ENCODE measurements at regions not wholly inside any gene's neighbourhood (a gene's known extent, or its start where the extent isn't known, plus 50 kb on each side); places are given as distances from the start of the nearest gene placed in this dataset.

GRCh38 chr5:31068287-31068686 lies 125.2 kb upstream of the CDH6 start:
- TF ChIP-seq MYC (IDR thresholded peaks at IDR 0.05; ENCODE audit: low read depth, low read length) (no peak), MAX (IDR thresholded peaks at IDR 0.05; ENCODE audit: low read depth, low read length) (no peak), CTCF (IDR thresholded peaks at IDR 0.05; ENCODE audit: low read depth, low read length) (no peak), POLR2A (IDR thresholded peaks at IDR 0.05; ENCODE audit: extremely low read depth, insufficient read length) (no peak)
- no peak overlapping the region for H3K4me3 ChIP-seq (ENCODE audit: low read depth, low read length)
- no peak for DNase-seq (ENCODE audit: low read depth)

GRCh38 chr5:31066655-31067328 lies 126.7 kb upstream of the CDH6 start:
- TF ChIP-seq POLR2A (IDR thresholded peaks at IDR 0.05; ENCODE audit: extremely low read depth, insufficient read length) (no peak), MYC (IDR thresholded peaks at IDR 0.05; ENCODE audit: low read depth, low read length) (no peak), CTCF (IDR thresholded peaks at IDR 0.05; ENCODE audit: low read depth, low read length) (no peak), MAX (IDR thresholded peaks at IDR 0.05; ENCODE audit: low read depth, low read length) (no peak)
- H3K4me3 ChIP-seq (ENCODE audit: low read depth, low read length): no peak overlapping the region

GRCh38 chr5:31064215-31064614 lies 129.3 kb upstream of the CDH6 start:
- TF ChIP-seq MYC (IDR thresholded peaks at IDR 0.05; ENCODE audit: low read depth, low read length): no peak
- no peak for TF ChIP-seq POLR2A (IDR thresholded peaks at IDR 0.05; ENCODE audit: extremely low read depth, insufficient read length)
- TF ChIP-seq CTCF (IDR thresholded peaks at IDR 0.05; ENCODE audit: low read depth, low read length): no peak
- no peak for TF ChIP-seq MAX (IDR thresholded peaks at IDR 0.05; ENCODE audit: low read depth, low read length)
- DNase-seq (ENCODE audit: low read depth): no peak
- H3K4me3 ChIP-seq (ENCODE audit: low read depth, low read length): no peak overlapping the region

More at GRCh38 chr5:31066655-31067328, 126.7 kb upstream of the CDH6 start:
- no peak for DNase-seq (ENCODE audit: low read depth)

GRCh38 chr5:31062902-31063580 lies 130.4 kb upstream of the CDH6 start:
- no peak overlapping the region for H3K4me3 ChIP-seq (ENCODE audit: low read depth, low read length)
- DNase-seq (ENCODE audit: low read depth): no peak
- TF ChIP-seq MYC (IDR thresholded peaks at IDR 0.05; ENCODE audit: low read depth, low read length) (no peak), POLR2A (IDR thresholded peaks at IDR 0.05; ENCODE audit: extremely low read depth, insufficient read length) (no peak), MAX (IDR thresholded peaks at IDR 0.05; ENCODE audit: low read depth, low read length) (no peak), CTCF (IDR thresholded peaks at IDR 0.05; ENCODE audit: low read depth, low read length) (no peak)

GRCh38 chr5:31059889-31060288 lies 133.6 kb upstream of the CDH6 start:
- DNase-seq (ENCODE audit: low read depth): peak; percentile 29
- no peak for TF ChIP-seq CTCF (IDR thresholded peaks at IDR 0.05; ENCODE audit: low read depth, low read length)
- TF ChIP-seq MYC (IDR thresholded peaks at IDR 0.05; ENCODE audit: low read depth, low read length): no peak
- no peak for TF ChIP-seq POLR2A (IDR thresholded peaks at IDR 0.05; ENCODE audit: extremely low read depth, insufficient read length)
- TF ChIP-seq MAX (IDR thresholded peaks at IDR 0.05; ENCODE audit: low read depth, low read length): no peak
- H3K4me3 ChIP-seq (ENCODE audit: low read depth, low read length): no peak overlapping the region
